ENCODE measurements at regions not wholly inside any gene's neighbourhood (a gene's known extent, or its start where the extent isn't known, plus 50 kb on each side); places are given as distances from the start of the nearest gene placed in this dataset.
"Not testable (repeated sequence)": the region's sequence is repeated elsewhere in the genome, so short reads cannot be mapped to it uniquely, and the experiment has no call there.

- Mint-ChIP-seq H3K9me3 (no peaks in the 10 kb centered on the region), H3K27me3 (ENCODE audit: low read depth) (no peaks in the 10 kb centered on the region), H3K4me3 (no peak overlapping the region), H3K27ac (no peak overlapping the region), H3K36me3 (ENCODE audit: low read depth) (no peaks in the 10 kb centered on the region), H3K4me1 (ENCODE audit: low read depth) (no peaks in the 10 kb centered on the region)
- no peak for DNase-seq (ENCODE audit: low spot score)
These were observed 303.2 kb downstream of the RWDD3 start for GRCh38 chr1:95537176-95537575.

DNA sequence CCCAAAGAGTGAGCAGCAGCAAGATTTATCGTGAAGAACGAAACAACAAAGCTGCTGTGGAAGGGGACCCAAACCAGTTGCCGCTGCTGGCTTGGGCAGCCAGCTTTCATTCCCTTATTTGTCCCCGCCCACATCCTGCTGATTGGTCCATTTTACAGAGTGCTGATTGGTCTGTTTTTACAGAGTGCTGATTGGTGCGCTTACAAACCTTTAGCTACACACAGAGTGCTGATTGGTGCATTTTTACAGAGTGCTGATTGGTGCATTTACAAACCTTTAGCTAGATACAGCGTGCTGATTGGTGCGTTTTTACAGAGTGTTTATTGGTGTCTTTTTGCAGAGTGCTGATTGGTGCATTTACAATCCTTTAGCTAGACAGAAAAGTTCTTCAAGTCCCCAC is 304.2 kb downstream of the RWDD3 start:
- H3K4me3 Mint-ChIP-seq, result not testable (repeated sequence)

DNA sequence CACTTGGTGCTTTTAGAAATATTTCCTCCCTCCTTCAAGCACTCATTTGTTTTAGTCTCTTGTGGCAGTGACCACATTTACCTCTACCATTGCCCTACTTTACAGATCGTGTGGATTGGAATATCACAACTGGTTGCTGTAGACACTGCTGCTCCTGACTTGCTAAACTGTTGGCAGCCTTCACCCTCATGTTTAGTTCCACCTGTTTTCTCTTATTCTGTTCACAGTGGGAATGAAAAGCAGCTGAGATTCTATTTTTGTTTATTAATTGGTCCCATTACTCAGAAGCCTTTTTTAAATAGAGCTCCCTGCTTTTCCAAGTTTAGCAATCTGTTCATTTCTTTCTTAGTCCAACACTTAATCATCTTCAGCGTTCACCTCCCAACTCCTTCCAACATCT is 308.9 kb downstream of the RWDD3 start:
- Mint-ChIP-seq H3K27ac (no peak overlapping the region), H3K36me3 (ENCODE audit: low read depth) (no peaks in the 10 kb centered on the region), H3K4me1 (ENCODE audit: low read depth) (no peaks in the 10 kb centered on the region), H3K4me3 (no peak overlapping the region), H3K27me3 (ENCODE audit: low read depth) (no peaks in the 10 kb centered on the region), H3K9me3 (no peaks in the 10 kb centered on the region)
- DNase-seq (ENCODE audit: low spot score), result no peak

More for the DNA sequence above, 304.2 kb downstream of the RWDD3 start:
- H3K27me3 Mint-ChIP-seq (ENCODE audit: low read depth); H3K36me3 Mint-ChIP-seq (ENCODE audit: low read depth); H3K27ac Mint-ChIP-seq; DNase-seq (ENCODE audit: low spot score); H3K9me3 Mint-ChIP-seq; H3K4me1 Mint-ChIP-seq (ENCODE audit: low read depth): not testable (repeated sequence)

DNA sequence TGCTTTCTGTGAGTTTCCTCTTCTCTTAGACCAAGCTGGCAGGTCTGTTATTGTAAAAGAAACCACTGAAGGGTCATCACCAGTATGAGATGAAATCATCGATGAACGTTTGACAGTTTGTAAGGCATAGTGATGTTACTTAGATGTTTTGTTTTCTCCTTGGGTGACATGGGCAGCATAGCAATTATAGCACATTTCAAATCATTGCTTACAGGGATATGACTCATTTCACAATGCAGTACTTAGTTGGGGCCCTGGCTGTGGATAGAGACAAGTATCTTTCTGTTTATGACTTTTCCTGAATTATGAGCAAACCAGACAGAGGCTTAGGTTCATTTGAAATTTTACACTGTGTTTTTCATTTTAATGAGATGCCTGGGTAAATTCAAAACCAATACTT is 313.0 kb downstream of the RWDD3 start:
- no peak overlapping the region for H3K27ac Mint-ChIP-seq

DNA sequence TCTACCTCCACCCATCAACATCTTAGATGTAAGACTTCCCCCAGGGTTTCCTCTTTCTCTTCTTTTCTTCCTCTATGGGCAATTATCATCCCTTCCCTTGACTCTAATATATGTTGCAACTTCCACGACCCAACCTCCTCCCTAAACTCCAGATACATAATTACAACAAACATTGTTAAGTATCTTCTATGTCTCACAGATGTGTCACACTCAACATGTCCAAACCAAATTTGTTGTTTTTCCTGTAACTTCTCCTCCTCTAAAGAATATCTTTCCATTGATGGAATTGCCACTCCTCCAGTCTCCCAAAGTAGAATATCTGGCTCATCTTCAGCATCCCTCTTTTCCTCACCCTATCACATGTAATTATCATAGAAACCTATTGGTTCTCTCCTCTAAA is 314.2 kb downstream of the RWDD3 start:
- Mint-ChIP-seq H3K4me1 (ENCODE audit: low read depth) (no peaks in the 10 kb centered on the region), H3K27ac (no peak overlapping the region), H3K27me3 (ENCODE audit: low read depth) (no peaks in the 10 kb centered on the region), H3K4me3 (no peak overlapping the region), H3K9me3 (peaks cover 3% of the 10 kb centered on the region), H3K36me3 (ENCODE audit: low read depth) (no peaks in the 10 kb centered on the region)
- DNase-seq (ENCODE audit: low spot score), result no peak

More for the DNA sequence above, 313.0 kb downstream of the RWDD3 start:
- Mint-ChIP-seq H3K4me1 (ENCODE audit: low read depth) (no peaks in the 10 kb centered on the region), H3K9me3 (no peaks in the 10 kb centered on the region), H3K4me3 (no peak overlapping the region), H3K36me3 (ENCODE audit: low read depth) (no peaks in the 10 kb centered on the region), H3K27me3 (ENCODE audit: low read depth) (no peaks in the 10 kb centered on the region)
- no peak for DNase-seq (ENCODE audit: low spot score)

DNA sequence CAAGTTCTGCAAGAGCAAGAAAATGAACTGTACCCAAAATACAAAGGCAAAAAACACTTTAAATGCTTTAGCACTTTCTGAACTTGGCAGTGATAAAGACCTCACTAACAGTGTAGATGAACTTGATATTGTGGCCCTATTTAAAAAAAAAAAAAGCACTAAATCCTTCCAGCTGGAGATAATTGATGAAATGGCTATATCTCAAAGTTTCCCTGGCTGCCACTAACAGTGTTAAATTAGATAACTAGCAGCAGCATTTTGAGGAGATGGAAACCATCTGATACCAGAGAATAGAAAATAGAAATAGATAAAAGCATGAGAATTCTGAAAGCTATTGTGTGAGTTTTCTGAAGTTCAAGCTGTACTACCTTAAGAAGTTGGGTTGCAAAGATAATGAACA is 317.2 kb downstream of the RWDD3 start:
- H3K27ac Mint-ChIP-seq, result no peak overlapping the region
- H3K36me3 Mint-ChIP-seq (ENCODE audit: low read depth), result no peaks in the 10 kb centered on the region
- H3K9me3 Mint-ChIP-seq, result peaks cover 12% of the 10 kb centered on the region
- no peak for DNase-seq (ENCODE audit: low spot score)
- no peaks in the 10 kb centered on the region for H3K27me3 Mint-ChIP-seq (ENCODE audit: low read depth)
- H3K4me1 Mint-ChIP-seq (ENCODE audit: low read depth), result no peaks in the 10 kb centered on the region
- H3K4me3 Mint-ChIP-seq, result no peak overlapping the region

DNA sequence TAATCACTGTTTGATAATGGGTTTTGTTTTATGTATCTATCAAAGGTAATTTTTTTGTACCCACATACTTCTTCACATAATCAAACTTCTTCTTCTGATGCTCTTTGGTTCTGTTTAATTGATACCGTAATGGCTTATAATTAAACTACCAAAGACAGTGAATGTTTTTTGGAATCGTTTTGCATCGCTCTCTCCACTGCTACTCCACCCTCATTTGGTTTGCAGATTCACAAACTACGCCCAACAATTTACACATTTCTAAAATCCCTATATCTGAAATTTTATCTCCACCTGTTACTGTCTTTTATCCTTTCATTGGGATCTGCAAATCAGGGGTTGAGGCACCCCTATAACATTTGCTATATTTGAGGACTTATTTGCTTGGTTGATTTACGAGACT is 319.6 kb downstream of the RWDD3 start:
- H3K9me3 Mint-ChIP-seq, result peaks cover 23% of the 10 kb centered on the region
- no peak for DNase-seq (ENCODE audit: low spot score)
- no peaks in the 10 kb centered on the region for H3K36me3 Mint-ChIP-seq (ENCODE audit: low read depth)
- H3K27ac Mint-ChIP-seq, result no peak overlapping the region
- H3K4me1 Mint-ChIP-seq (ENCODE audit: low read depth), result no peaks in the 10 kb centered on the region
- no peak overlapping the region for H3K4me3 Mint-ChIP-seq
- H3K27me3 Mint-ChIP-seq (ENCODE audit: low read depth), result no peaks in the 10 kb centered on the region

DNA sequence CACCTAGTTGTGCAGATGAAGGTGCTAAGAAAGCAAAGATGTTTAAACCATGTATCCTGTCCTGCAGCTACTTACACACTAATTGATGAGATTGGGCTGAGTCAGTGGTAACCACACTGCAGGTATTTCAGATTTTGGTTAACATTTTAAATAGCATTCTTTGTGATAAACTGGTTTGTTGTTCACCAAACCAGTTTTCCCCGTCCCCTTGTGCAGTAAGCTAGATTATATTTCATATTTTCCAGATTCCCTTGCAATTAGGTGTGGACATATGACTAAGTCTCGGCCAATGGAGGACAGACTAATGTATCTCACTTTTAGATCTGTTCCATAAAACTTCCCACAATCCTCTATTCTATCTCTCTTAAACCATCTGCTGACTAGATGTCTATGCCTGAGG is 320.4 kb downstream of the RWDD3 start:
- H3K36me3 Mint-ChIP-seq (ENCODE audit: low read depth), result no peaks in the 10 kb centered on the region
- no peaks in the 10 kb centered on the region for H3K4me1 Mint-ChIP-seq (ENCODE audit: low read depth)
- no peak overlapping the region for H3K27ac Mint-ChIP-seq
- peaks cover 23% of the 10 kb centered on the region for H3K9me3 Mint-ChIP-seq
- DNase-seq (ENCODE audit: low spot score), result no peak
- no peak overlapping the region for H3K4me3 Mint-ChIP-seq
- no peaks in the 10 kb centered on the region for H3K27me3 Mint-ChIP-seq (ENCODE audit: low read depth)

- Mint-ChIP-seq H3K27me3 (ENCODE audit: low read depth) (no peaks in the 10 kb centered on the region), H3K36me3 (ENCODE audit: low read depth) (no peaks in the 10 kb centered on the region), H3K27ac (no peak overlapping the region), H3K9me3 (peaks cover 24% of the 10 kb centered on the region), H3K4me1 (ENCODE audit: low read depth) (no peaks in the 10 kb centered on the region), H3K4me3 (no peak overlapping the region)
- no peak for DNase-seq (ENCODE audit: low spot score)
These were observed 324.8 kb downstream of the RWDD3 start for GRCh38 chr1:95558791-95559190.

GRCh38 chr1:95561346-95561745 is 327.3 kb downstream of the RWDD3 start:
- H3K4me1 Mint-ChIP-seq (ENCODE audit: low read depth), result no peaks in the 10 kb centered on the region

DNA sequence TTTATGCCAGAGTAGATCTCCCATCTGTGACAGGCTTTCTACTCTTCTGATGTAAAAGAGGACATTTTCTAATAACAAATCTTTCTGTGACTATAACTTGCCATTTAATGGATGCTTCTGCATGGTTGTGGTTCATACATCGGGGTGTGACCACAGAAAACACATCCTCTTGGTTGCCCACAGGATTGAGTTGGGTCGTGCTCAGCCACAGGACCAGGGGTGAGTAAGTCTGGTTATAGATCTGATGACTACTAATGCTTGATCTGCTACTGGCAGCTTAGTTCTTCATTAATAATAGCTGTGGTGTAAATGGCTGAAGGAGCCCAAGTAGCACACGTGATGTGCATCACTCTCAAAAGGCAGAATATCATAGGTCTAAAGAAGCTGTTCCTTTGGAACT is 328.2 kb downstream of the RWDD3 start:
- H3K4me1 Mint-ChIP-seq (ENCODE audit: low read depth), result no peaks in the 10 kb centered on the region
- H3K36me3 Mint-ChIP-seq (ENCODE audit: low read depth), result no peaks in the 10 kb centered on the region
- no peak overlapping the region for H3K27ac Mint-ChIP-seq
- H3K9me3 Mint-ChIP-seq, result peaks cover 11% of the 10 kb centered on the region
- no peak for DNase-seq (ENCODE audit: low spot score)
- no peak overlapping the region for H3K4me3 Mint-ChIP-seq
- H3K27me3 Mint-ChIP-seq (ENCODE audit: low read depth), result no peaks in the 10 kb centered on the region

More at GRCh38 chr1:95561346-95561745, 327.3 kb downstream of the RWDD3 start:
- DNase-seq (ENCODE audit: low spot score), result no peak
- H3K36me3 Mint-ChIP-seq (ENCODE audit: low read depth), result no peaks in the 10 kb centered on the region
- no peak overlapping the region for H3K27ac Mint-ChIP-seq
- H3K4me3 Mint-ChIP-seq, result no peak overlapping the region
- H3K9me3 Mint-ChIP-seq, result peaks cover 16% of the 10 kb centered on the region
- H3K27me3 Mint-ChIP-seq (ENCODE audit: low read depth), result no peaks in the 10 kb centered on the region

- no peaks in the 10 kb centered on the region for H3K27me3 Mint-ChIP-seq (ENCODE audit: low read depth)
- H3K4me1 Mint-ChIP-seq (ENCODE audit: low read depth), result no peaks in the 10 kb centered on the region
- no peak for DNase-seq (ENCODE audit: low spot score)
- peaks cover 9% of the 10 kb centered on the region for H3K9me3 Mint-ChIP-seq
- no peaks in the 10 kb centered on the region for H3K36me3 Mint-ChIP-seq (ENCODE audit: low read depth)
- H3K27ac Mint-ChIP-seq, result no peak overlapping the region
- H3K4me3 Mint-ChIP-seq, result no peak overlapping the region
These were observed 338.0 kb downstream of the RWDD3 start for GRCh38 chr1:95572002-95572401.

DNA sequence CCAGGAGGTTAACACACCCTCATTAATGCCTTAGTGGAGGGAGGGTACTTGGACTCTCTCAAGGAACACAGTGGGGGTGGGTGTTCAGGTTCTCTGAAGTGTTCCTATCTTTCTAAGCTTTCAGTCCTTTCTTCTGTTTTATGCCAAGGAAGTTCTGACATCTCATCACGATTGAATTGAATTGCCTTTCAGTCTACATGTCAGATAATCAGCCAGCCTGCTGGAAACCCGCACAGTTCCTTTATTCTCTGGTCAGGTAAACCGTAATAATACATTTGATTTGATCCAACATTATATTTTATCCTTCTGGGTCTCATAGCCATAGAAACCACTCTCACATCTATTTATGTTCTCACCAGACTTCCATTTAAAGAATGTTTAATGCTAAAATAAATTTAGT is 339.0 kb downstream of the RWDD3 start:
- no peak overlapping the region for H3K27ac Mint-ChIP-seq
- H3K4me1 Mint-ChIP-seq (ENCODE audit: low read depth), result no peaks in the 10 kb centered on the region
- H3K36me3 Mint-ChIP-seq (ENCODE audit: low read depth), result no peaks in the 10 kb centered on the region
- no peaks in the 10 kb centered on the region for H3K27me3 Mint-ChIP-seq (ENCODE audit: low read depth)
- no peak overlapping the region for H3K4me3 Mint-ChIP-seq
- H3K9me3 Mint-ChIP-seq, result peaks cover 9% of the 10 kb centered on the region
- DNase-seq (ENCODE audit: low spot score), result no peak

DNA sequence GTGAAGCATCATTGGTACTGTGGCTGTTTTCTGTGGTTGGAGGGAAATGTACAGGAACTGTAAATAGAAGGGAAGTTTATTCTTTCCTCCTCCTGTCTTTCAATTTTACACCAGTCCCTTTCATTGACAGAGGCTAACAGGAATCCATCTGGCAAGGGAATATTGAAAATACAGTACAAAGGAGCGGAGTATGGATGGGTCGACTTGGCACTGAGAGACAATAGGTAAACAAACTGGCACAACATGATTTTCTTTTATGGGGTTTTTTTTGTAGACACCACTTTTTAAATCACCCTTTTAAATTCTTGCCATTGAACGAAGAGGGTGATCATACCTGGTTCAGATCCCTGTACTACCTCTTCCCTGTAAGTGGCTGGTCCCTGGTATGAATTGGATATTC is 341.3 kb downstream of the RWDD3 start:
- Mint-ChIP-seq H3K4me1 (ENCODE audit: low read depth) (no peaks in the 10 kb centered on the region), H3K27me3 (ENCODE audit: low read depth) (no peaks in the 10 kb centered on the region), H3K36me3 (ENCODE audit: low read depth) (no peaks in the 10 kb centered on the region), H3K4me3 (no peak overlapping the region), H3K27ac (no peak overlapping the region), H3K9me3 (peaks cover 6% of the 10 kb centered on the region)
- no peak for DNase-seq (ENCODE audit: low spot score)

DNA sequence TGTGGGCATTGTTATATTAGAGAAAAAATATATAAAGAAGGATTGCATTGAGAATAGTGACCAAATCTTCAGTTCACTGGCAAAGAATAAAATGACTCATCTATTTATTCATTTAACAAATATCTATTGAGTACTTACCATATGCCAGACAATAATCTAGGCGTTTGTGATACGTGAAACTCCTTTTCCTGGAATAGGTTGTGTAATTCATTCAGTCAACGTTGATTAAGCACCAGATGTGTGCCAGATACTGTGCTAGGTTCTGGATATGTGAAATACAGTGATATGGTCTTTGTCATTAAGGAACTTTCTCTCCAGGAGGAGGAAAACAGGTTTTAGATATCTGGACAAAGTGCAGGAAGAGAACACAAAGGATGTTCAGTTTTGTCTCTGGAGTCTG is 344.5 kb downstream of the RWDD3 start:
- Mint-ChIP-seq H3K36me3 (ENCODE audit: low read depth) (no peaks in the 10 kb centered on the region), H3K27ac (no peak overlapping the region), H3K4me1 (ENCODE audit: low read depth) (no peaks in the 10 kb centered on the region), H3K4me3 (no peak overlapping the region), H3K27me3 (ENCODE audit: low read depth) (no peaks in the 10 kb centered on the region), H3K9me3 (peaks cover 6% of the 10 kb centered on the region)
- DNase-seq (ENCODE audit: low spot score), result no peak
